Neural progenitor cell (in vitro differentiated cells): ENCODE measurements at regions not wholly inside any gene's neighbourhood (a gene's known extent, or its start where the extent isn't known, plus 50 kb on each side); places are given as distances from the start of the nearest gene placed in this dataset.

ENCODE experiments used
- DNase-seq: peaks from one replicate; pipeline ENCODE4 v3.0.0-alpha.2; 2016; ENCODE audit warnings: low spot score
- H2AFZ ChIP-seq: fragments of 200-600 bp; sonication (generic); replicated peaks from 2 replicates; pipeline ENCODE4 v1.6.1; 2016; ENCODE audit warnings: antibody characterized with exemption
- H3F3A ChIP-seq: fragments of 200-600 bp; sonication (generic); 2 replicates; pipeline ENCODE4 v1.6.1; 2016; ENCODE audit warnings: antibody characterized with exemption, low read depth
- H3K27ac ChIP-seq: fragments of 200-600 bp; sonication (generic); 2 replicates; pipeline ENCODE4 v1.5.1; 2016; ENCODE audit warnings: mild to moderate bottlenecking
- H3K27me3 ChIP-seq: fragments of 200-600 bp; sonication (generic); 2 replicates; pipeline ENCODE4 v1.6.1; 2016; ENCODE audit warnings: mild to moderate bottlenecking, moderate library complexity
- H3K36me3 ChIP-seq: fragments of 200-600 bp; sonication (generic); 2 replicates; pipeline ENCODE4 v1.5.1; 2016
- H3K4me1 ChIP-seq: fragments of 200-600 bp; sonication (generic); 2 replicates; pipeline ENCODE4 v1.6.1; 2016; ENCODE audit warnings: mixed run types
- H3K4me2 ChIP-seq: fragments of 200-600 bp; sonication (generic); 2 replicates; pipeline ENCODE4 v1.6.1; 2016
- H3K4me3 ChIP-seq: fragments of 200-600 bp; sonication (generic); 2 replicates; pipeline ENCODE4 v1.5.1; 2016
- H3K79me2 ChIP-seq: fragments of 200-600 bp; sonication (generic); 2 replicates; pipeline ENCODE4 v1.6.1; 2016; ENCODE audit warnings: low read depth
- H3K9ac ChIP-seq: fragments of 200-600 bp; sonication (generic); 2 replicates; pipeline ENCODE4 v1.6.1; 2016
- H3K9me3 ChIP-seq: fragments of 200-600 bp; sonication (generic); 2 replicates; pipeline ENCODE4 v1.5.1; 2016; ENCODE audit warnings: low read depth
- H4K20me1 ChIP-seq: fragments of 200-600 bp; sonication (generic); 2 replicates; pipeline ENCODE4 v1.6.1; 2016; ENCODE audit warnings: low read depth
- H3K27ac Mint-ChIP-seq: 3 replicates; pipeline ENCODE4 v1.8.0; 2021; ENCODE audit warnings: mixed read lengths
- H3K27me3 Mint-ChIP-seq: 2 replicates; pipeline ENCODE4 v1.8.0; 2022; ENCODE audit warnings: low read depth, mild to moderate bottlenecking, inconsistent platforms, moderate library complexity, mixed read lengths; ENCODE audit not compliant: insufficient read depth
- H3K36me3 Mint-ChIP-seq: 3 replicates; pipeline ENCODE4 v1.8.0; 2021; ENCODE audit warnings: mixed read lengths
- H3K4me1 Mint-ChIP-seq: 3 replicates; pipeline ENCODE4 v1.8.0; 2021; ENCODE audit warnings: mixed read lengths
- H3K4me3 Mint-ChIP-seq: 3 replicates; pipeline ENCODE4 v1.8.0; 2021; ENCODE audit warnings: mild to moderate bottlenecking, moderate library complexity, mixed read lengths
- H3K9me3 Mint-ChIP-seq: 3 replicates; pipeline ENCODE4 v1.8.0; 2020; ENCODE audit warnings: mixed read lengths
- CTCF ChIP-seq: fragments of 200-600 bp; sonication (generic); IDR thresholded peaks from 2 replicates; pipeline ENCODE4 v1.5.1; 2017; ENCODE audit warnings: antibody characterized with exemption, mild to moderate bottlenecking
- EZH2 ChIP-seq: fragments of 200-600 bp; sonication (generic); IDR thresholded peaks from 2 replicates; pipeline ENCODE4 v1.6.1; 2017; ENCODE audit warnings: antibody characterized with exemption, mild to moderate bottlenecking, moderate library complexity
- EZH2phosphoT487 ChIP-seq: fragments of 200-600 bp; sonication (generic); IDR thresholded peaks from 2 replicates; pipeline ENCODE4 v1.6.1; 2017; ENCODE audit warnings: antibody characterized with exemption

DNA sequence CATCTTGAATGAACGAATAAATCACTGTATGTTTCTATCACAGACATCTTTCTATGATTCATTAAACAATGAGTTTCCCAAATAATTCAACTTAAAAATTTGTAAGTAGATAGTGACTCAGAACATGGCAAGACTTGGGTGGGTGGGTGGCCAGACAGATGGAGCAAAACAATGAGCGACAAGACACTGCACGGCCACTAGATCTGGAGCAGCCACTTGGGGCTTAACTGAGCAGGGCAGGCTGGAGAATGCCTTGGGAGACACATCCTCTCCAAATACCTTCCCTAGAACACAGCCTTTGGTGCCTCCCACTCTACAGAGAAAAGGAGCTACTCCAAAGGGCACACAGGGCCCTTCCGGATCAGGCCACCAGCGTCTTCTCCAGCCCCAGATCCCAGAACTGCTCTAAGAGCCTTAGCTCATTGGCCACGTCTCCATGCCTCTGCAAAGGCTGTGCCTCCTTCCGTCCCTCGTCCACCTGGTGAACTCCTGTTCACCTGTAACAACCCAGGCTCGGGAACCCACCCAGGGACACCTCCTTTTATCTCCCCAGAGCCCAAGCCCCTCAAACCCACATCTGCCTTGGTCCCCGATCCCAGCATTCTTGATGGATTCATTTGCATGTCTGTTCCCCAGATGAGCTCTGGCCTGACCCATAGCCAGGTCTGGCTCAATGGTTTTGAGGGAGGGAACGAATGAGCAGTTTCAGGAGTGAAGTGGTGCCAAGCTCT lies 134.9 kb upstream of the IQSEC1 start:
- H3K4me3 ChIP-seq, result no peak overlapping the region
- Mint-ChIP-seq H3K9me3 (no peaks in the 10 kb centered on the region), H3K4me3 (no peak overlapping the region), H3K27me3 (peaks cover 19% of the 10 kb centered on the region), H3K27ac (peak overlapping the region; percentile 12), H3K36me3 (no peaks in the 10 kb centered on the region), H3K4me1 (peaks cover 16% of the 10 kb centered on the region)
- no peak for DNase-seq
- no peaks in the 10 kb centered on the region for H3K27me3 ChIP-seq
- H3F3A ChIP-seq, result no peaks in the 10 kb centered on the region
- no peak for TF ChIP-seq CTCF
- TF ChIP-seq EZH2, result no peak
- TF ChIP-seq EZH2phosphoT487, result no peak
- H3K4me1 ChIP-seq, result peaks cover 8% of the 10 kb centered on the region
- H3K36me3 ChIP-seq, result no peaks in the 10 kb centered on the region
- H4K20me1 ChIP-seq, result no peaks in the 10 kb centered on the region
- H2AFZ ChIP-seq, result no peak overlapping the region
- no peaks in the 10 kb centered on the region for H3K79me2 ChIP-seq
- no peak overlapping the region for H3K27ac ChIP-seq
- no peaks in the 10 kb centered on the region for H3K9me3 ChIP-seq
- H3K4me2 ChIP-seq, result no peak overlapping the region
- H3K9ac ChIP-seq, result no peak overlapping the region

- Histone ChIP-seq H3K27ac (no peak overlapping the region), H3K36me3 (no peaks in the 10 kb centered on the region), H3K79me2 (no peaks in the 10 kb centered on the region), H2AFZ (no peak overlapping the region), H3K27me3 (no peaks in the 10 kb centered on the region), H3K9ac (no peak overlapping the region), H3K4me1 (peaks cover 8% of the 10 kb centered on the region), H3K4me2 (no peak overlapping the region), H3F3A (no peaks in the 10 kb centered on the region), H3K9me3 (no peaks in the 10 kb centered on the region), H3K4me3 (no peak overlapping the region), H4K20me1 (no peaks in the 10 kb centered on the region)
- H3K27ac Mint-ChIP-seq, result peak overlapping the region; percentile 12
- TF ChIP-seq EZH2, result no peak
- no peak for TF ChIP-seq EZH2phosphoT487
- no peak for TF ChIP-seq CTCF
- peaks cover 19% of the 10 kb centered on the region for H3K27me3 Mint-ChIP-seq
- H3K9me3 Mint-ChIP-seq, result no peaks in the 10 kb centered on the region
- no peak overlapping the region for H3K4me3 Mint-ChIP-seq
- H3K36me3 Mint-ChIP-seq, result no peaks in the 10 kb centered on the region
- H3K4me1 Mint-ChIP-seq, result peaks cover 16% of the 10 kb centered on the region
- no peak for DNase-seq
Measured at GRCh38 chr3:13207578-13207922, 134.3 kb upstream of the IQSEC1 start.

- Histone ChIP-seq H3K9me3 (no peaks in the 10 kb centered on the region), H4K20me1 (no peaks in the 10 kb centered on the region), H2AFZ (no peak overlapping the region), H3K4me1 (peaks cover 8% of the 10 kb centered on the region), H3K4me2 (no peak overlapping the region), H3K27me3 (no peaks in the 10 kb centered on the region), H3F3A (no peaks in the 10 kb centered on the region), H3K4me3 (no peak overlapping the region), H3K79me2 (no peaks in the 10 kb centered on the region), H3K9ac (no peak overlapping the region), H3K36me3 (no peaks in the 10 kb centered on the region), H3K27ac (no peak overlapping the region)
- H3K36me3 Mint-ChIP-seq, result no peaks in the 10 kb centered on the region
- DNase-seq, result no peak
- no peaks in the 10 kb centered on the region for H3K9me3 Mint-ChIP-seq
- no peak for TF ChIP-seq EZH2phosphoT487
- TF ChIP-seq CTCF, result no peak
- no peak for TF ChIP-seq EZH2
- peaks cover 16% of the 10 kb centered on the region for H3K4me1 Mint-ChIP-seq
- H3K27me3 Mint-ChIP-seq, result peaks cover 18% of the 10 kb centered on the region
- H3K27ac Mint-ChIP-seq, result no peak overlapping the region
- no peak overlapping the region for H3K4me3 Mint-ChIP-seq
Measured at GRCh38 chr3:13206799-13207577, 133.8 kb upstream of the IQSEC1 start.
